ENCODE measurements at regions not wholly inside any gene's neighbourhood (a gene's known extent, or its start where the extent isn't known, plus 50 kb on each side); places are given as distances from the start of the nearest gene placed in this dataset.

DNA sequence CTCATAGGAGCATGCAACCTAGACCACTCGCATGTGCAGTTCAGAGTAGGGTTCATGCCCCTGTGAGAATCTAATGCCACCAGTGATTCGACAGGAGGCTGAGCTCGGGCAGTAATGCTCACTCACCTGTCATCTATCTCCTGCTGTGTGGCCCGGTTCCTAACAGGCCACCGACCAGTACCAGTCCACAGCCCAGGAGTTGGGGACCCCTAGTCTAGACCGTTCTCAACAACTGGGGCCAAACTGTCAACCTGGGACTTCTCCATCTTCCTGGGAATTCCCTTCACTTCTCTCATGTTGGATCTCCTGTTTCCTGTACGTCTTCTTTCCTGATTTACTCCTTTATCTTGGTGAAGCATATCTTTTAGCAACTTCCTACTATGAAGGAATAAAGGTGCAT is 79.4 kb upstream of the HELT start:
- Histone ChIP-seq H3K4me1 (ENCODE audit: control insufficient read depth in 5 of 5, insufficient read depth in 5 of 5, low read length in 5 of 5) (peaks cover 0 to 3% (median 0%) of the 10 kb centered on the region in 5 donors), H3K9ac (ENCODE audit: insufficient read depth in 1 of 2, low read length in 2 of 2) (no peak overlapping the region), H3K9me3 (ENCODE audit: control insufficient read depth in 4 of 4, insufficient read depth in 3 of 4, low read length in 3 of 4) (no peaks in the 10 kb centered on the region), H3K36me3 (ENCODE audit: control insufficient read depth in 4 of 4, insufficient read depth in 4 of 4, low read length in 4 of 4) (no peaks in the 10 kb centered on the region), H3K4me3 (no peak overlapping the region), H3K27me3 (ENCODE audit: control insufficient read depth in 3 of 3, insufficient read depth in 3 of 3, low read length in 2 of 3) (no peaks in the 10 kb centered on the region), H3K27ac (ENCODE audit: low read depth in 1 of 2, low read length in 1 of 2) (no peak overlapping the region)
- no peak for ATAC-seq (ENCODE audit: insufficient read depth, low FRiP score)
- TF ChIP-seq, protein P1, sequence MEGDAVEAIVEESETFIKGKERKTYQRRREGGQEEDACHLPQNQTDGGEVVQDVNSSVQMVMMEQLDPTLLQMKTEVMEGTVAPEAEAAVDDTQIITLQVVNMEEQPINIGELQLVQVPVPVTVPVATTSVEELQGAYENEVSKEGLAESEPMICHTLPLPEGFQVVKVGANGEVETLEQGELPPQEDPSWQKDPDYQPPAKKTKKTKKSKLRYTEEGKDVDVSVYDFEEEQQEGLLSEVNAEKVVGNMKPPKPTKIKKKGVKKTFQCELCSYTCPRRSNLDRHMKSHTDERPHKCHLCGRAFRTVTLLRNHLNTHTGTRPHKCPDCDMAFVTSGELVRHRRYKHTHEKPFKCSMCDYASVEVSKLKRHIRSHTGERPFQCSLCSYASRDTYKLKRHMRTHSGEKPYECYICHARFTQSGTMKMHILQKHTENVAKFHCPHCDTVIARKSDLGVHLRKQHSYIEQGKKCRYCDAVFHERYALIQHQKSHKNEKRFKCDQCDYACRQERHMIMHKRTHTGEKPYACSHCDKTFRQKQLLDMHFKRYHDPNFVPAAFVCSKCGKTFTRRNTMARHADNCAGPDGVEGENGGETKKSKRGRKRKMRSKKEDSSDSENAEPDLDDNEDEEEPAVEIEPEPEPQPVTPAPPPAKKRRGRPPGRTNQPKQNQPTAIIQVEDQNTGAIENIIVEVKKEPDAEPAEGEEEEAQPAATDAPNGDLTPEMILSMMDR (IDR thresholded peaks at IDR 0.05; ENCODE audit: control extremely low read depth, extremely low read depth), result no peak
- 95 to 97% methylated on average over 7 of the region's 7 CpGs for WGBS, 2 donors
- no peak for DNase-seq

GRCh38 chr4:184939978-184940377 is 78.3 kb upstream of the HELT start:
- 74 to 89% methylated on average over 2 of the region's 2 CpGs for WGBS, 2 donors
- no peaks in the 10 kb centered on the region for H3K9me3 ChIP-seq (ENCODE audit: control insufficient read depth in 4 of 4, insufficient read depth in 3 of 4, low read length in 3 of 4)
- no peak overlapping the region for H3K4me3 ChIP-seq
- H3K4me1 ChIP-seq (ENCODE audit: control insufficient read depth in 5 of 5, insufficient read depth in 5 of 5, low read length in 5 of 5), result peaks cover 0 to 3% (median 0%) of the 10 kb centered on the region in 5 donors
- no peak overlapping the region for H3K9ac ChIP-seq (ENCODE audit: insufficient read depth in 1 of 2, low read length in 2 of 2)
- no peaks in the 10 kb centered on the region for H3K36me3 ChIP-seq (ENCODE audit: control insufficient read depth in 4 of 4, insufficient read depth in 4 of 4, low read length in 4 of 4)
- DNase-seq, result no peak
- H3K27me3 ChIP-seq (ENCODE audit: control insufficient read depth in 3 of 3, insufficient read depth in 3 of 3, low read length in 2 of 3), result no peaks in the 10 kb centered on the region
- TF ChIP-seq, protein P1 (IDR thresholded peaks at IDR 0.05; ENCODE audit: control extremely low read depth, extremely low read depth), result no peak
- H3K27ac ChIP-seq (ENCODE audit: low read depth in 1 of 2, low read length in 1 of 2), result no peak overlapping the region
- ATAC-seq (ENCODE audit: insufficient read depth, low FRiP score), result no peak

- H3K36me3 ChIP-seq (ENCODE audit: control insufficient read depth in 4 of 4, insufficient read depth in 4 of 4, low read length in 4 of 4), result no peaks in the 10 kb centered on the region
Observed at GRCh38 chr4:184940500-184940899, 77.8 kb upstream of the HELT start.

More at GRCh38 chr4:184940500-184940899, 77.8 kb upstream of the HELT start:
- Histone ChIP-seq H3K4me1 (ENCODE audit: control insufficient read depth in 5 of 5, insufficient read depth in 5 of 5, low read length in 5 of 5) (peaks cover 0 to 3% (median 0%) of the 10 kb centered on the region in 5 donors), H3K27ac (ENCODE audit: low read depth in 1 of 2, low read length in 1 of 2) (no peak overlapping the region), H3K9ac (ENCODE audit: insufficient read depth in 1 of 2, low read length in 2 of 2) (no peak overlapping the region), H3K27me3 (ENCODE audit: control insufficient read depth in 3 of 3, insufficient read depth in 3 of 3, low read length in 2 of 3) (no peaks in the 10 kb centered on the region), H3K4me3 (no peak overlapping the region), H3K9me3 (ENCODE audit: control insufficient read depth in 4 of 4, insufficient read depth in 3 of 4, low read length in 3 of 4) (no peaks in the 10 kb centered on the region)
- DNase-seq (no peak), ATAC-seq (ENCODE audit: insufficient read depth, low FRiP score) (no peak)
- 89 to 93% methylated on average over 8 of the region's 8 CpGs for WGBS, 2 donors
- TF ChIP-seq, protein P1 (IDR thresholded peaks at IDR 0.05; ENCODE audit: control extremely low read depth, extremely low read depth), result no peak
